Skeletal muscle satellite cell (primary cell): ENCODE measurements at regions not wholly inside any gene's neighbourhood (a gene's known extent, or its start where the extent isn't known, plus 50 kb on each side); places are given as distances from the start of the nearest gene placed in this dataset.
"Not testable (repeated sequence)": the region's sequence is repeated elsewhere in the genome, so short reads cannot be mapped to it uniquely, and the experiment has no call there.

ENCODE experiments used
- H3K27me3 ChIP-seq: 2 replicates; pipeline ENCODE4 v1.7.0; 2013; ENCODE audit warnings: low read length; ENCODE audit not compliant: control insufficient read depth, insufficient read depth
- H3K36me3 ChIP-seq: 2 replicates; pipeline ENCODE4 v1.7.0; 2013; ENCODE audit warnings: mild to moderate bottlenecking, control low read depth, low read length; ENCODE audit not compliant: insufficient read depth
- H3K4me1 ChIP-seq: 2 replicates; pipeline ENCODE4 v1.7.0; 2013; ENCODE audit warnings: low read length; ENCODE audit not compliant: control insufficient read depth, insufficient read depth
- H3K4me2 ChIP-seq: 2 replicates; pipeline ENCODE4 v1.7.0; 2013; ENCODE audit warnings: mild to moderate bottlenecking, low read length
- H3K4me3 ChIP-seq: 2 replicates; pipeline ENCODE4 v1.7.0; 2013; ENCODE audit warnings: low read length
- H3K9ac ChIP-seq: 2 replicates; pipeline ENCODE4 v1.7.0; 2013; ENCODE audit warnings: mild to moderate bottlenecking, low read depth, low read length, moderate library complexity
- H3K9me3 ChIP-seq: replicated peaks from 2 replicates; pipeline ENCODE4 v1.7.0; 2013; ENCODE audit warnings: mild to moderate bottlenecking, control low read depth, low read length

DNA sequence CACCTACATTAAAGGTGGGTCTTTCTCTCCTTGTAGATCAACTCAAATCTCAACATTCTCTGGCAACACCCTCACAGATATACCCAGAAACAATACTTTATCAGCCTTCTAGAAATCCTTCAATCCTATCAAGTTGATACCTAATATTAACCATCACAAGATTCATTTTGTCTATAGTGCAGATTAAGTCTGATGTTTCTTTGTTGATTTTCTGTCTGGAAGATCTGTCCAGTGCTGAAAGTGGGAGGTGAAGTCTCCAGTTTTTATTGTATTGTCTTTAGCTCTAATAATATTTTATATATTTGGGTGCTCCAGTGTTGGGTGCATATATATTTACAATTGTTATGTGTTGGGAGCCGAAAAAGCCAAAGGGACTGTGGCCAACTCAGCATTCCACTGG lies 493.9 kb upstream of the ADGRB3 start:
- Histone ChIP-seq H3K4me1 (no peaks in the 10 kb centered on the region), H3K4me2 (no peak overlapping the region), H3K36me3 (no peaks in the 10 kb centered on the region), H3K27me3 (no peaks in the 10 kb centered on the region), H3K9me3 (peaks cover 10% of the 10 kb centered on the region), H3K9ac (no peak overlapping the region), H3K4me3 (no peak overlapping the region)

DNA sequence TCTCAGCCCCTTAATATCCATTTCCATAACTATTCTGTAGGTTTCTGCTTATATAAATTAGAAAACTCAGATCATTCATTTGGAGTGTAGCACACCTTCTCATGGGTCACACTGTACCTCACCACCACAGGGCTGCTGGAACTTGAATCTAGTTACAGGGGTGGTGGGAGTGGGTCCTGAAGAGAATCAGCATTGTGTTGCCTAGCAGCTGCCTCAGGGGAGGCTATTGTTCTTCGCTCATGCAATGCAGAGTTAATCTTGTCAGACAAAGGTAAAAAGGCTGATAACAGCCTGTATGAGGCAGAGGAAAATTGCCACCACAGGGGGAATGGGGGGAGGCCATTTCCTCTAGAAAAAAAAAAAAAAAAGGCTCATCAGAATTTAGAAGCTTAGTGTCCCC lies 496.0 kb upstream of the ADGRB3 start:
- H3K9ac ChIP-seq, result no peak overlapping the region
- no peaks in the 10 kb centered on the region for H3K4me1 ChIP-seq
- H3K9me3 ChIP-seq, result no peaks in the 10 kb centered on the region
- no peak overlapping the region for H3K4me3 ChIP-seq
- no peak overlapping the region for H3K4me2 ChIP-seq
- no peaks in the 10 kb centered on the region for H3K27me3 ChIP-seq
- no peaks in the 10 kb centered on the region for H3K36me3 ChIP-seq

DNA sequence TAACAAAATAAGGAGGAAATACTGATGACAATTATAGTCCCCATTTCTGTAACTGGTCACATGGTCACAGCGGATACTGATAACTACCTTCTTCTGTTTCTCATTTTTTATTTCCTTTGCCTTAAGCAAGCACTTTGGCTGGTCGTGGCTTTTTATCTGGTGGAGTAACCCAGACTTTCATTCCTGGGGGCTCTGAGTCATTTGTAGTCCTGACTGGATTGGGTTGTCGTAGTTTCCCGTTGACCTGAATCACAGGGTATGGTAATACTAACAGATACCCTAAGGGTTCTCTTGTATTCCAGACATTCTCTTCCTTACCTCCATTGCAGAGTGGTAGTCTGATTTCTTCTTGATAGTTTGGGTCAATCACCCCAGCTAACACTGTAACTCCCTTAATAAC lies 500.3 kb upstream of the ADGRB3 start:
- H3K27me3 ChIP-seq, result no peaks in the 10 kb centered on the region
- H3K9ac ChIP-seq, result no peak overlapping the region
- no peak overlapping the region for H3K4me3 ChIP-seq
- no peaks in the 10 kb centered on the region for H3K36me3 ChIP-seq
- H3K4me2 ChIP-seq, result no peak overlapping the region
- H3K4me1 ChIP-seq, result no peaks in the 10 kb centered on the region
- no peaks in the 10 kb centered on the region for H3K9me3 ChIP-seq

DNA sequence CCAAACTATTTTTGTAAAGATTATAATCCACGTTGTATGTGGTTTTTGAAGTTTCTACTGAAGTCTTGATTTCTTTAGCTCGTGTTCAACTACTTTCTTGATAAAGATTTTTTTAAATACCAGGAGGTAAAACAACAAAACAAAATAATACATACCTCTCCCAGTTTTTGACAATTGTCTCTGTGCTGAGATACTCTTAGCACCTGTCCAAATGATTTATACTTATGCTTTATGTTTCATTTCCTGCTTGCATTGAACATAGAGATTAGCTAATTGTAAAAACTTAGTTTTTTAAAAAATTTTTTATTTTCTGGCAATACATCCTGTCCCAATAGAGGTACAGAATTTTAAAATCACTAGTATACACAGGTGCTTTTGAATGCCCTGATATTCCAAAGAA lies 506.9 kb upstream of the ADGRB3 start:
- Histone ChIP-seq H3K4me2 (no peak overlapping the region), H3K27me3 (no peaks in the 10 kb centered on the region), H3K9me3 (no peaks in the 10 kb centered on the region), H3K4me1 (no peaks in the 10 kb centered on the region), H3K4me3 (no peak overlapping the region), H3K9ac (no peak overlapping the region), H3K36me3 (no peaks in the 10 kb centered on the region)

DNA sequence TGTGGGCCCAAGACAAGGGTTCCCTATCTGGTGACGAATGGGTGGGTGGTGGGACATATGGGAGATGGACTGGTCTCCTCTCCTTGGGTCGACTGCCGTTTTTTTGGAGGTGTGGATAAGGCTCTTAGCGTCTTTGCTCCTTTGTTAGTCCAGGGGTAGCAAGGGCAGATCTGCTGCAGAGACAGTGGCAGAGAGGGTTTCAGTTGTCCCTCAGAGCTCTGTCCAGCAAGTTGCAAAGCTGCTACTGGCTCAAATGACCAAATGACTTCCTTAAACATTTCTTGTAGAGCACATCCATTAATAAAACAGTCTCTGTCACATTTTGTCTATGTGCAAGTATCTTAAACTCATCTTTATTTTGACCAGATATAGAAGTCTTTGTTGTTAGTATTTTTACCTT lies 508.0 kb upstream of the ADGRB3 start:
- no peaks in the 10 kb centered on the region for H3K36me3 ChIP-seq
- no peak overlapping the region for H3K4me3 ChIP-seq
- H3K4me1 ChIP-seq, result no peaks in the 10 kb centered on the region
- no peak overlapping the region for H3K9ac ChIP-seq
- H3K27me3 ChIP-seq, result no peaks in the 10 kb centered on the region
- H3K4me2 ChIP-seq, result no peak overlapping the region
- H3K9me3 ChIP-seq, result no peaks in the 10 kb centered on the region

DNA sequence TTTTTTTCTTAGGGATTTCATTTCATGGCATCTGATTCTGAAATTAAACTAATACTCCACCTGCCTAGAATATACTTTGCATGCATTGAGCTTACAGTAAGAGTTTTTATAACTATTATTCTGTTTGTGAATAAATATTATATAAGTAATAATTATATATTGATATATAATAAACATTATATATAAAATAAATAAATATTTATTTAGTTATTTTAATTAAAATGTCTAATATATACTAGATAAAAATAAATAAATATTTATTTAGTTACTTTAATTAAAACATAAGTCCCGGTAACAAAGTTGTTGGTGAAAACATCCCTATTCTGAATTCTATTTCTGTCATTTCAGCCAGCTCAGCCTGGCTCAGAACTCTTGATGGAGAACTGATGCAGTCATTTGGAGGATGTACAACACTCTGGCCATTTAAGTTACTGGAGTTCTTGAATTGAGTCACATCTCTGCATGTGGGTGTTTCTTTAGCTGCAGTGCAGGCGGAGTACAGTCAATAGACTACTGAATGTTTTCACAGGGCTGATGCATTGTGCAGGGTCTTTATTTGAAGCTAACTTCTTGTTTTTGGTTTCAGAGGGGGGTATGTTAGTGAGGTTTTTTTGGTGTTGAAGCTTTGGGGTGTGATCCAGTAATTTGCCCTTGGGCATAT lies 508.9 kb upstream of the ADGRB3 start:
- no peaks in the 10 kb centered on the region for H3K9me3 ChIP-seq
- no peaks in the 10 kb centered on the region for H3K27me3 ChIP-seq

DNA sequence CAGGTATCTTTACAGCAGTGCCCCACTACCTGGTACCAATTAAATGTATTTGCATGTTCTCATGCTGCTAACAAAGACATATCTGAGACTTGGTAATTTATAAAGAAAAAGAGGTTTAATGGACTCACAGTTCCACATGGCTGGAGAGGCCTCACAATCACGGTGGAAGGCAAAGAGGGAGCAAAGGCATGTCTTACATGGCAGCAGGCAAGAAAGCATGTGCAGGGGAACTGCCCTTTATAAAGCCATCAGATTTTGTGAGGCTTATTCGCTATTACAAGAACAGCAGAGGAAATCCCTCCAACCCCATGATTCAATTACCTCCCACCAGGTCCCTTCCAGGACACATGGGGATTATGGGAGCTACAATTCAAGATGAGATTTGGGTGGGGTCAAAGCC lies 512.1 kb upstream of the ADGRB3 start:
- not testable (repeated sequence) for H3K9me3 ChIP-seq, H3K4me1 ChIP-seq, H3K9ac ChIP-seq, H3K27me3 ChIP-seq, H3K36me3 ChIP-seq, H3K4me3 ChIP-seq, H3K4me2 ChIP-seq

More for the DNA sequence above, 508.9 kb upstream of the ADGRB3 start:
- H3K4me1 ChIP-seq, result no peaks in the 10 kb centered on the region
- no peak overlapping the region for H3K4me2 ChIP-seq
- H3K4me3 ChIP-seq, result no peak overlapping the region
- no peaks in the 10 kb centered on the region for H3K36me3 ChIP-seq
- no peak overlapping the region for H3K9ac ChIP-seq

DNA sequence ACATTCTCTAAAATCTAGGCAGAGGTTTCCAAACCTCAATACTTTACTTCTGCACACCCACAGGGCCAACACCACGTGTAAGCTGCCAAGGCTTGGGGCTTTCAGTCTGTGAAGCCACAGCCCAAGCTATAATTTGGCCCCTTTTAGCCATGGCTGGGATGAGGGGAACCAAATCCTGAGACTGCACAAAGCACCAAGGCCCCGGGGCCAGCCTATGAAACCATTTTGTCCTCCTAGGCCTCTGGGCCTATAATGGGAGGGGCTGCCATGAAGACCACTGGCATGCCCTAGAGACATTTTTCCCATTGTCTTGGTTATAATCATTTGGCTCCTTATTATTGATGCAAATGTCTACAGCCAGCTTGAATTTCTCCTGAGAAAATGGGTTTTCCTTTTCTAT lies 513.0 kb upstream of the ADGRB3 start:
- H3K4me1 ChIP-seq, result no peaks in the 10 kb centered on the region
- no peaks in the 10 kb centered on the region for H3K36me3 ChIP-seq
- H3K4me3 ChIP-seq, result no peak overlapping the region
- H3K4me2 ChIP-seq, result no peak overlapping the region
- no peaks in the 10 kb centered on the region for H3K27me3 ChIP-seq
- no peaks in the 10 kb centered on the region for H3K9me3 ChIP-seq
- H3K9ac ChIP-seq, result no peak overlapping the region

DNA sequence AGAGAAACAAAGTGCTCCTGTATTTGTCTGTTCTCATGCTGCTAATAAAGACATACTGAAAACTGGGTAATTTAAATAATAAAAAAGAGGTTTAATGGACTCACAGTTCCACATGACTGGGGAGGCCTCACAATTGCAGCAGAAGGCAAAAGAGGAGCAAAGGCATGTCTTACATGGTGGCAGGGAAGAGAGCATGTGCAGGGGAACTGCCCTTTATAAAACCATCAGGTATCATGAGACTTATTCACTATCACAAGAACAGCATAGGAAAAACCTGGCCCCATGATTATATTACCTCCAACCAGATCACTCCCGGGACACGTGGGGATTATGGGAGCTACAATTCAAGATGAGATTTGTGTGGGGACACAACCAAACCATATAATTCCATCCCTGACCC lies 514.1 kb upstream of the ADGRB3 start:
- H3K36me3 ChIP-seq, H3K27me3 ChIP-seq, H3K9me3 ChIP-seq, H3K9ac ChIP-seq, H3K4me2 ChIP-seq, H3K4me3 ChIP-seq, H3K4me1 ChIP-seq: not testable (repeated sequence)

DNA sequence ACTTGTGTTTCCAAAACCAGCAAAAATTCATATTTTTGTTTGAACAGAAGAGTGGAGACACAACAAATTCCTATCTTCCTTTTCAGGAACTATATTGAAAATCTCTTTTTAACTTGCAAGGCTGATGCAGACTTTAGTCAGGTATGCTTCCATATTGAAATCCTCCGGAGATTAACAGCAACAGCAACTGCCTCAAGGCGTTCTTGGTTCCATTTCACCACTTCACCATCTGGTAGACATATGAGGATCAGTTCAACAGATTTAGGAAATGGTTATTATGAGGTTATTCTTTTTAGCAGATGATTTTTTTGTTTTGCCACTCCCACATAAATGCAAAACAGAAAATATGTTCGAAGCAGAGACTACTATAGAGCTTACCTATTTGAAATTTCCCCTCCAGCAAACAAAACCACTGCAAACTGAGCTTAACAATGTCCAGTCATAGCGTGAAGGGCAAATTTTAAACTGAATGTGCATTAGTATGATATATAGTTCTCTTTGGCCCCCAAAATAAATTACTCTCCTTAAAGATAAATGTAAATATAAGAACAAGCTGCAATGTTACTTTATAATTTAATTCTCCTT lies 520.5 kb upstream of the ADGRB3 start:
- no peak overlapping the region for H3K4me3 ChIP-seq
- no peaks in the 10 kb centered on the region for H3K36me3 ChIP-seq

DNA sequence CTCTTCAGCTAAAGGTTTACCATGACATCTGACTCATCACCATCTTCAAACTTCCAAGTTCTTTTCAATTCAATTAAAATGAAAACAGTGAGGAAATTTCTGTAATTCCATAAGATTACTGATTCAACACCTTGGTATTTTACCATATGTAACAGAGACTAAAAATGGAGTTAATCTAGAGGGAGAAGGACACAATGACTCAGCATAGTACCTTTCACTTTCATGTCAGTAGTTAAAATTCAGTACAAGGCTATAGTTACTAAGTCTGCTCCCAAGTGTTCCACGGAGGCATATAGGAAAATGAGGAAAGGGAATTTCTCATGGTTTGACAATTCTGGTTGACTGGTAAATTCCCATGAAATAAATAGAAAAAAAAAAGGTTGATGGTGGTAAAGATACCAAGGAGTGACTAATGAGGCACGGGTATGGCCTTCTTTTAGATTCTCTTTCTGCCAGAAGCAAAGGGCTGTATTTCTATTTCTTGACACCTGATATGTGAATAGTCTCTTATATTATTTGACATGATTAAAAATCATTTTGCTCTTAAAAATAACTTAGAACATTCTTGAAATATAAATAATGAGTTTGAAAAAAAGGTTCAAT lies 526.7 kb upstream of the ADGRB3 start:
- no peaks in the 10 kb centered on the region for H3K9me3 ChIP-seq
- H3K27me3 ChIP-seq, result no peaks in the 10 kb centered on the region
- H3K4me1 ChIP-seq, result no peaks in the 10 kb centered on the region
- H3K4me3 ChIP-seq, result no peak overlapping the region
- H3K9ac ChIP-seq, result no peak overlapping the region
- no peak overlapping the region for H3K4me2 ChIP-seq
- no peaks in the 10 kb centered on the region for H3K36me3 ChIP-seq

More for the DNA sequence above, 520.5 kb upstream of the ADGRB3 start:
- no peak overlapping the region for H3K4me2 ChIP-seq
- no peak overlapping the region for H3K9ac ChIP-seq
- H3K27me3 ChIP-seq, result no peaks in the 10 kb centered on the region
- no peaks in the 10 kb centered on the region for H3K4me1 ChIP-seq
- H3K9me3 ChIP-seq, result no peaks in the 10 kb centered on the region

DNA sequence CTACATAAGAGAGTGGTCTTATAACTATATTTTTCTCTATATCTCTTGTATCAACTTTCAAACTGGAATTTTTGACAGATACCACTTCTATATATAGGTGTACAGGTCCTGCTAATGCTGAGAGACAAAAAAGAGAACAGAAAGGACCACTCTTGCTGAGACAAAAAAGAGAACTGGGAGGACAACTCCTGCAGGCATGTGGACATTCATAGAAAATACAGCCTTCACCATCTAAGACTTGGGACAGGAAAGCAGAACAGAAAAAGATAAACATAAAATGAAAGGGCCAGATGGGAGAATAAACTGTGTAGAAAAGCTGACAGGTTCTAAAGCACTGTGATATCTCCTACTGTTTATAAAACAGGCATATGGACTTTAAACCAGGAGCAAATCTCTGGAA lies 541.0 kb upstream of the ADGRB3 start:
- Histone ChIP-seq H3K27me3 (no peaks in the 10 kb centered on the region), H3K4me1 (no peaks in the 10 kb centered on the region), H3K9me3 (peaks cover 2% of the 10 kb centered on the region), H3K36me3 (no peaks in the 10 kb centered on the region), H3K4me2 (no peak overlapping the region), H3K9ac (no peak overlapping the region), H3K4me3 (no peak overlapping the region)
